GM10266 (cell line): ENCODE measurements at regions not wholly inside any gene's neighbourhood (a gene's known extent, or its start where the extent isn't known, plus 50 kb on each side); places are given as distances from the start of the nearest gene placed in this dataset.
"Not testable (repeated sequence)": the region's sequence is repeated elsewhere in the genome, so short reads cannot be mapped to it uniquely, and the experiment has no call there.

Experiments
- DNase-seq: peaks from one replicate; pipeline ENCODE4 v3.0.0; 2012; ENCODE audit errors: extremely low spot score
- TF ChIP-seq, protein P1 (sequence below): IDR thresholded peaks from 2 replicates; pipeline ENCODE4 v1.5.1; 2012; ENCODE audit warnings: mild to moderate bottlenecking, low read depth; ENCODE audit not compliant: control insufficient read depth, insufficient read depth; ENCODE audit errors: missing control alignments

DNA sequence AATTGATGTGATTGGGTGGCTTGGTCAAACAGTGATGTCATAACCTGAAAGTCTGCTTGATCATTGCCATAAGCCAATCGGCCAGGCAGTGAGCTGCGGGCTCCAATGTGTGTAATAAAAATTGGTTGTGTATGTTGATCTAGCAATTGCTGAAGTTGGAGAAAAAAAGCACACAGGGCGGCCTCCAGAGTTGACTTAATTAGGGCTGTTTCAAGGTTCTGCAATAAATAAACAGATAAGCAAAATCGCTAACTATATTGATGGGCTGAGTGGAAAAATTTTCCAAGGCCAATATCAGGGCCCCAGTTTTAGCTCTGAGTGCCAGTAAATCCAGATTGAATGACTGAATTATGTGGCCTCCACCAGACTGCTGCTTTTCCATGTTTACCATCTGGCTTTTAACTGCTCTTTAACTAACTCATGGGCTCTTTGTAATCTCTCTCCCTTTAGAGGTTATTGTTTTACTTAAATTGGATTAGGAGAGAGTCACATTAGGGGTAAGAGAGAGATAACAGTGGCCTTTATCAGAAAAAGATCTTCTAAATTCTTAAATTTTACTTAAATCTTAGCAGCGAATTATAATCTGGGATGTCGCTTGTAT lies 160.6 kb upstream of the WDFY3 start:
- DNase-seq = no peak
- TF ChIP-seq, protein P1, sequence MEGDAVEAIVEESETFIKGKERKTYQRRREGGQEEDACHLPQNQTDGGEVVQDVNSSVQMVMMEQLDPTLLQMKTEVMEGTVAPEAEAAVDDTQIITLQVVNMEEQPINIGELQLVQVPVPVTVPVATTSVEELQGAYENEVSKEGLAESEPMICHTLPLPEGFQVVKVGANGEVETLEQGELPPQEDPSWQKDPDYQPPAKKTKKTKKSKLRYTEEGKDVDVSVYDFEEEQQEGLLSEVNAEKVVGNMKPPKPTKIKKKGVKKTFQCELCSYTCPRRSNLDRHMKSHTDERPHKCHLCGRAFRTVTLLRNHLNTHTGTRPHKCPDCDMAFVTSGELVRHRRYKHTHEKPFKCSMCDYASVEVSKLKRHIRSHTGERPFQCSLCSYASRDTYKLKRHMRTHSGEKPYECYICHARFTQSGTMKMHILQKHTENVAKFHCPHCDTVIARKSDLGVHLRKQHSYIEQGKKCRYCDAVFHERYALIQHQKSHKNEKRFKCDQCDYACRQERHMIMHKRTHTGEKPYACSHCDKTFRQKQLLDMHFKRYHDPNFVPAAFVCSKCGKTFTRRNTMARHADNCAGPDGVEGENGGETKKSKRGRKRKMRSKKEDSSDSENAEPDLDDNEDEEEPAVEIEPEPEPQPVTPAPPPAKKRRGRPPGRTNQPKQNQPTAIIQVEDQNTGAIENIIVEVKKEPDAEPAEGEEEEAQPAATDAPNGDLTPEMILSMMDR = no peak

DNA sequence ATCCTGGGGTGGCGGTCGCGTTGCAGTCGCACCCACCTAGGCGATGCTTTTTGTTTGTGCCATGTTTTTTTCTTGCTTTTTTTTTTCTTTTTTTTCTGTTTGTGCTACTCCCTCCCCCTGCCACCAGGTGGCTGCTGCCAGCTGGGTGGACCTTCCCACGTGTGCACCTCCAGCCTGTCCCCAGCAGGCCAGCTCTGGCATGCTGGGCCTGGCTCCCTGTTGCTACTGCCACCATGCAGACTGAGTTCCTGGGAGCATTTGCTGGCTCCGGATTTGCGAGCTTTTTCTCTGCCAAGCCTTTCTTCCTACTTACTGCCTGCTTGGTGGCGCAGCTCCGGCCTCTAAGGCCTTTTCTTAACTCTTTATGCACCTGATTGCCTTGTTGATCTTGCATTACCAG lies 161.2 kb upstream of the WDFY3 start:
- peak; percentile 19 for DNase-seq

DNA sequence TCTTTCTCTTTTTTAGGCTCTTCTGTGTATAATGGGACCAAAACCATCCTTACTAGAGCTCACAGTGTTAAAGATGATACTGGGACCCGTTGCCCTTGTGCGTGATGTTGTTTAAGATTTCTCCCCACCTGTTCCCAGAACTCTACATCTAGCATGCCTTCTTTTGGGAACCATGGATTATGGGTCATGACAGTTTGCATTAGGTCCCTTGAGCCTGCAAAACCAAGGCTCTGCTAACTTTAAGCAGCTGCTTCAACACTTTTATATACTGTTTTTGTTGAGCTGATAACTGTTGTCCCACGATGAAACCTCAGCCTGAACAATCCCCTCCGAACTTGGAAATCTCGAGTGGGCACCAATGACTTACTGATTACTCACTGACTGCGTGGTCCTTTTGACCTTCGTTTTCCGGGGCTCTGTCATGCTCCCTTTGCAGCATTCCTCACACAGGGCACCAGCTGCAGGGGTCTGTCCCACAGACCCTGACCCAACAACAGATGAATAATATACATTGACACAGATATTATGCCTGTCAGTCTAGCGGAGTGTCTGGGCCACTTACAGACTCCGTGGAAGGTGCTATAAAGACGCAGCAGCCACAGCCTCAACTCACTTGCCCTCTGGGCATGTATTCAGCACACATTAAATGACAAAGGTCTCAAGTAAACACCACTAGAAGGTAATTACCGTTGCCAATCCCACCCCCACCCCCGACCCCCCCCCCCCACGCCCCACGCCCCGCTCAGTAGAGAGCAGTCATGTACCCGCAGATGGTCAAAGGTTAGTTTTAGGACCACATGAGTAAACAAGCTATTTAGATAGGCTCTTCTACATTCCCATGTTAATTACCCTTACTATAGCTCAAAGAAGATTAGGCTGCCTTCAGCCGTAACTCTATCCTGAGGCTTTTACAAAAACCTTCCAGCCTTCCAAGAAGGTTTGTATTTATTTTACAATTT lies 162.0 kb upstream of the WDFY3 start:
- no peak for DNase-seq
- TF ChIP-seq, protein P1 = no peak

More for the DNA sequence above, 161.2 kb upstream of the WDFY3 start:
- TF ChIP-seq, protein P1 = peak; percentile 41

DNA sequence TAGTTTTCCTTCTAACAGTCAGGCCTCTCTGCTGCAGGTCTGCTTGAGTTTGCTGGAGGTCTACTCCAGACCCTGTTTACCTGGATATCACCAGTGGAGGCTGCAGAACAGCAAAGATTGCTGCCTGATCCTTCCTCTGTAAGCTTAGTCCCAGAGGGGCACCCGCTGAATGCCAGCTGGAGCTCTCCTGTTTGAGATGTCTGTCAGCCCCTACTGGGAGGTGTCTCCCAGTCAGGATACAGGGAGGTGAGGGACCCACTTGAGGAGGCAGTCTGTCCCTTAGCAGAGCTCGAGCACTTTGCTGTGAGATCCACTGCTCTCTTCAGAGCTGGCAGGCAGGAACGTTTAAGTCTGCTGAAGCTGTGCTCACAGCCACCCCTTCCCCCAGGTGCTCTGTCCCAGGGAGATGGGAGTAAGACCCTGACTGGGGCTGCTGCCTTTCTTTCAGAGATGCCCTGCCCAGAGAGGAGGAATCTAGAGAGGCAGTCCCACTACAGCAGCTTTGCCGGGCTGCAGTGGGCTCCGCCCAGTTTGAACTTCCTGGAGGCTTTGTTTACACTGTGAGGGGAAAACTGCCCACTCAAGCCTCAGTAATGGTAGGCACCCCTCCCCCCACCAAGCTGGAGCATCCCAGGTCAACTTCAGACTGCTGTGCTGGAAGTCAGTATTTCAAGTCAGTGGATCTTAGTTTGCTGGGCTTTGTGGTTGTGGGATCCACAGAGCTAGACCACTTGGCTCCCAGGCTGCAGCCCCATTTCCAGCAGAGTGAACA lies 163.1 kb upstream of the WDFY3 start:
- DNase-seq = not testable (repeated sequence)

DNA sequence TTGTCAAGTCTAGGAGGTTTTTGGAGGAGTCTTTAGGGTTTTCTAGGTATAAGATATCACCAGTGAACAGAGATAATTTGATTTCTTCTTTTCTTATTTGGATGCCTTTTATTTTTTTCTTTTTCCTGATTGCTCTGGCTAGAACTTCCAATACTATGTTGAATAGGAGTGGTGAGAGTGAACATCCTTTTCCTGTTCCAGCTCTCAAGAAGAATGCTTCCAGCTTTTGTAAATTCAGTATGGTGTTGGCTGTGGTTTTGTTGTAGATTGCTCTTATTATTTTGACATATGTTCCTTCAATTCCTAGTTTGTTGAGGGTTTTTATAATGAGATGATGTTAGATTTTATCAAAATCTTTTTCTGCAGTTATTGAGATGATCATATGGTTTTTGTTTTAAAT lies 165.6 kb upstream of the WDFY3 start:
- TF ChIP-seq, protein P1 = no peak

DNA sequence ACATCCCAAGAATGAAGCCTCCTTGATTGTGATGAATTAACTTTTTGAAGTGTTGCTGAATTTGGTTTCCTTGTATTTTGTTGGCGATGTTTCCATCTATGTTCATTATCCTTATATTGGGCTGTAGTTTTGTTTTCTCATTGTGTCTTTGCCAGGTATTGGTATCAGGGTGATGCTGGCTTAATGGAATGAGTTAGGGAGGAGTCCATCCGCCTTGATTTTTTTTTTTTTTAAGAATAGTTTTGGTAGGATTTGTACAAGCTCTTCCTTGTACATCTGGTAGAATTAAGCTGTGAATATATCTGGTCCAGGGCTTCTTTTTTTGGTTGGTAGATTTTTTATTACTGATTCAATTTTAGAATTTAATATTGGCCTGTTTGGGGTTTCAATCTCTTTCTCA lies 166.1 kb upstream of the WDFY3 start:
- TF ChIP-seq, protein P1 = no peak
- no peak for DNase-seq

More for the DNA sequence above, 165.6 kb upstream of the WDFY3 start:
- no peak for DNase-seq

DNA sequence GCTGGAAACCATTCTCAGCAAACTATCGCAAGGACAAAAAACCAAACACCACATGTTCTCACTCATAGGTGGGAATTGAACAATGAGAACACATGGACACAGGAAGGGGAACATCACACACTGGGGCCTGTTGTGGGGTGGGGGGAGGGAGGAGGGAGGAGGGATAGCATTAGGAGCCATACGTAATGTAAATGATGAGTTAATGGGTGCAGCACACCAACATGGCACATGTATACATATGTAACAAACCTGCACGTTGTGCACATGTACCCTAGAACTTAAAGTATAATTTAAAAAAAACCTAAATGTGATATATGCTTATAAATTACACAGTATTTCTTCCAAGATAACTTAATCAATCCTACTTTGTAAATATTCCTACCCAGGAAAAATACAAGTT lies 173.3 kb upstream of the WDFY3 start:
- DNase-seq = not testable (repeated sequence)

DNA sequence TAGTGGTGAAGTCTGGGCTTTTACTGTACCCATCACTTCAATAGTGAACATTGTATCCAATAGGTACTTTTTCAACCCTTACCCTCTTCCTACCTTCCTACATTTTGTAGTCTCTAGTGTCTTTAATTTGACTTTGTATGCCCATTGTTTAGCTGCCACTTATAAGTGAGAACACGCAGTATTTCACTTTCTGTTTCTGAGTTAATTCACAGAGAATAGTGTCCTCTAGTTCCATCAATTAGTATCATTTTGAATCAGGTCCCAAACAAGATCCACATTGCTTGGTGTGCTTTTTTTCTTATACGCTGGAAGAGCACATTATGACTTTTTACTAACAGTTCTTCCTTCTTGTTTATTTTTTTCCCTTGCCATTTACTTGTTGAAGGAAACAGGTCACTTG lies 176.0 kb upstream of the WDFY3 start:
- TF ChIP-seq, protein P1 = no peak
- no peak for DNase-seq
